HG03378 (cell line): ENCODE measurements at regions not wholly inside any gene's neighbourhood (a gene's known extent, or its start where the extent isn't known, plus 50 kb on each side); places are given as distances from the start of the nearest gene placed in this dataset.

Experiments used
- ATAC-seq: cut with Tn5 transposase; IDR thresholded peaks from one replicate; pipeline ENCODE4 v1.9.1; 2021; ENCODE audit warnings: mild to moderate bottlenecking, moderate library complexity; ENCODE audit not compliant: unreplicated experiment

DNA sequence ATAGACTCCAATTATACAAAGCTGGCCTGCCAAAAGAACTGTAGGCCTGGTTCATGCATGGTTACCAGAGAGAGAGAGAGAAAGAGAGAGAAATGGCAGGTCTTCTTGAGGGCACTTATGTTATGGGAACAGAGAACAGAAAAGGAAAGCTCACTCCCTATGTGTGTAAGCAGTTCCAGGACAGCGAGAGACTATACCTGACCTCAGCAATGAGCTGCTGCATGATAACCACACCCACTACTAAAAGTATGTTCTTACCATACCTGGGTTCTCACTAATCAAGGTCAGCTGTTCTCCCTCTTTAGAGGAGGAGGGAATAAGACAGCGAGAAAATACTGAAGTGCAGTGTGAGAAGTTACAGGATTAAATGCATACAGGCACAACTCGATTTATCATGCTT lies 583.3 kb downstream of the GBA3 start:
- ATAC-seq: no peak

DNA sequence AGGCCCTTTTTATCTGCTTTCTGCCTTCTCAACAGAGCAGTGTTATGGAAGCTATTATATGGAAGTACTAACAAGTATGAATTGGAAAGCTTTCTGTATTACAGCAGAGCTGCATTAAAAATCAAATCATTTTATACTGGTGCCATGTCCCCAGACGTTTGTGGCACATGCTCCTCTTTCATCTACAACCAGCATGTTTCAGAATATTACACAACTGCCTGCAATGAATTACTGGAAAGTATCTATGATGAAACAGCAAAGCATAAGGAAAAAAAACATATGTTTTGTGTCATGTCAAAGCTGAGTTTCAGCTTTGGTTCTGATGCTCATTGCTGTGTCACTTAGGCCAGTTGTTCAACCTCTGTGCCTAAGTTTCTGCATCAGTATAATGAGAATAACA lies 576.8 kb downstream of the GBA3 start:
- no peak for ATAC-seq

DNA sequence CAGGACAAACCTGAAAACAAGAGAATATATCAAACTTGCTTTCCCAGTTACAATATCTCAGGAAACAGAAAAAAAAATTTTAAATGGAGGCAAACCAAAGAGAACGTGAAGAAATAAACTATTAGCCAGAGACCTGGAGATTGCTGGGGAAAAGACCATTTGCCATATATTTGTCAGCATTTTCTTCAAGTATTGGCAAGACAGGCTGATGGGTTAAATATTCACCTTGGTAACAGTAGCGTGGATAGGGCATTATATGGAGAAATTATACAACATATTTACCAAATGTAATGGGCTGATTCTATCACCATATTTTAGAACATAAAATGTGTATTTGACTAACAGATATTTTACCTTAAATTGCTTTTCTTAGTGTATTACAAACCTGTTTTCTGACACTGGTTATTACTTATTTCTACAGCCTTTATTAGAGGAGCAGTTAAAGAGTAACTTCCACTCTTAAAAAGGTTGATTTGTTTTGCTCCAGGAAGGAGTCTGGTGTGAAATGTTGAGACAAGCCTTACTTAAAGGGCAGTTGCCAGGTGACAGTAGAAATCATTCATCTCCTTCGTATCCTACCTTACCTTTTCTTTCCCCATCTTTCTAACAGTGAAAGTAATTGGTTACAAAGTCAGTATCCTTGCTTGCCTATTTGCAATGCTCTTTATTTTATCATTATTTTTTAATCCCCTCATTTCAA lies 575.5 kb downstream of the GBA3 start:
- no peak for ATAC-seq

DNA sequence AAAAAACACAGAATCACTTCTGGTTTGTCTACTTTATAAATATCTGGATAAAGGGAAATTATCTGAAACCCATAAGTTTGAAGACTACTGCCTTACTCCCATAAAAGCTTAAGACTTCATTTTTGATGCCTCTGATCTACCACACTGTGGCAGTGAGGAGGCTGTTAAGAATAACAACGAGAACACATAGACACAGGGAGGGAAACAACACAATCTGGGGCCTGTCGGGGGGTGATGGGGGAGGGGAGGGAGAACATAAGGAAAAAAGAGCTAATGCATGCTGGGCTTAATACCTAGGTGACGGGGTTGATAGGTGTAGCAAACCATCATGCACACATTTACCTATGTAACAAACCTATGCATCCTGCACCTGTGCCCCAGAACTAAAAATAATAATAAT lies 573.7 kb downstream of the GBA3 start:
- ATAC-seq: no peak

DNA sequence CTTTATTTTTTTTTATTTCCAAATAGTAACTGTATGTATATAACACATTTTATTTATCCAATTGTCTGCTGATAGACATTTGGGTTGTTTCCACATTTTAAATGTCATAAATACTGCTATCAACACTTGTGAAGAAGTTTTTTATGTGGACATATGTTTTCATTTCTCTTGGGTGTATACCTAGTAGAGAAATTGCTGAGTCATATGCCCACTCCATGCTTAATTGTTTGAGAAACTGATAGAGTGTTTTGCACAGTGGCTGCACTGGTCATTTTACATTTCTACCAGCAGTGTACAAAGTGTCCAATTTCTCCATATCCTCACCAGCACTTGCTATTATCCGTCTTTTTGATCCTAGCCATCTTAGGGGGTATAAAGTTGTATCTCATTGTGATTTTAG lies 567.8 kb downstream of the GBA3 start:
- no peak for ATAC-seq

DNA sequence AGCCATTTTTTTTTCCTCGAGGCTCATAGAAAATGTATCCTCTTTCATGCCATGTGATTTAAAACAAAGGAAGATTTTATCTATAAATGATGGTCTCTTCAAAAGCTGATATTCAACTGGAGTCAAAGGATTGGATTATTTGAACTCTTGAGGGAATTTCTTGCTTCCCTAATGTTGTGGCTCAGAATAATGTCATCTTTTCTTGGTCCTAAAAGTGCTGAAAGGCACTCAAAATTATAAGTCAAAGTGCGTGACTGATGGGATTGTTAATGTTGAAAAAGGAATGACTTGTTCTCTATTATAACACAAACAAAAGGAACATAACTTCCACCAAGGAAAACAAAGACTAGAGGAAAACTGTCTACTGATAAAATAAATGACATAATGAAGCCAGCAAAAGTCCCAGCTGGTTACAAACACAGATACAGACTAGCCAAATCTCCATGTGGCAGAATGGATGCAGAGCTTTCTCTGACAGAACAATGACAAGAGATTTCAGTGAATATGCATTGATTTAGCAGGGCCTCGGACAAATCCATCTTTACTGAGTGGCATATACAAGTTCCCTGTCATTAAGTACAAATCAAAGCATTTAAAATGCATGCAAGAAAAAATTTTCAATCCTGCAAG lies 552.6 kb downstream of the GBA3 start:
- ATAC-seq: no peak

DNA sequence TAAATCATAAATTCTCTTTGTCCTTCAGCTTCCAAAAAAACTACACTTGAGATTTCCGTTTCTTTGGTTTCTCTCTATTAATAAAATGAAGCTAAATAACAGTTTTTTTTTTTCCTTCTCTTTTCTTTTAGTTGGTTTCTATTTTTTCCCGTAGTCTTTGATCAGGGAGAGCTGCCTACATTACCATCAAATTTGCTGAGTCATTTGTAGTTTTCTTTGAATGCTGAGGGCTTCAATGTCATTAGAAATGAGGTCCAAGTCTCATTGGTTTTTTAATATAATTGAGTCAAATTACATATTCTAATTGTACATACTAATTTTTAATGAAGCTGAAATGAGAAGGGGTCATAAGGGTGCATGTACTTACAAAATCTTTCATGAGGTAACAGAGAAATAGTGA lies 550.2 kb downstream of the GBA3 start:
- no peak for ATAC-seq

DNA sequence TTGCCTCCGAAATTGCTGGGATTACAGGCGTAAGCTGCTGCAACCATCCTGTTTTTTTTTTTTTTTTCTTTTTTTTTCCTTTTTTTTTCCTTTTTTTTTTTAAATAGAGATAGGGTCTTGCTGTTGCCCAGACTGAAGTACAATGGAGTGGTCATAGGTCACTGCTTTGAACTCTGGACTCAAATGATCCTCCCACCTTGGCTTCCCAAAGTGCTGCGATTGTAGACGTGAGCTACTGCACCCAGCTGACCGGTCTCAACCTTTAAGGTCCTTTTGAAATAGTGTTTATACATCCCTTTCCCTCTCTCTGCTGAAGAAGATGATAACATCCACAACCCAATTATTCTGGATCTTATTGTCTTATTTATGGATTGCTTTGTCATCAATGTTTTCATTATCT lies 548.7 kb downstream of the GBA3 start:
- no peak for ATAC-seq

DNA sequence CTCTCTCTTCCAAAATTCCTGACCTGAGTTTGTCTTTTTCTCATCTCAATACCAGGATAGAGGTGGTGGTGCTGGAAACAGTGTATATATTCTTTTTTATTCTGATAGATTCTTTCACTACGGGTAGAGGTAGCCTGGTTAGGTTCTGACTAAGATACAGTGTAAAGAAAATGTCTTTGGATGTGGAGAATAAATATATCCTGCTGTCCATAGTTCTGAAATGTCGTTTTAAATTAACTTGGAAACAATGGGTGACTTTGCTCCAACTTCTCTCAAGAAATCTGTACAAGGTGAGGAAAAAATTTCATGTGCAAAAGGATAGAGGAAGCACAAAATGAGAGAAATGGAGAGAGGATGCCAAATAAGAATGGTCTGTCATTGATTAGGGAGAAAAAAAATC lies 546.1 kb downstream of the GBA3 start:
- ATAC-seq: no peak

DNA sequence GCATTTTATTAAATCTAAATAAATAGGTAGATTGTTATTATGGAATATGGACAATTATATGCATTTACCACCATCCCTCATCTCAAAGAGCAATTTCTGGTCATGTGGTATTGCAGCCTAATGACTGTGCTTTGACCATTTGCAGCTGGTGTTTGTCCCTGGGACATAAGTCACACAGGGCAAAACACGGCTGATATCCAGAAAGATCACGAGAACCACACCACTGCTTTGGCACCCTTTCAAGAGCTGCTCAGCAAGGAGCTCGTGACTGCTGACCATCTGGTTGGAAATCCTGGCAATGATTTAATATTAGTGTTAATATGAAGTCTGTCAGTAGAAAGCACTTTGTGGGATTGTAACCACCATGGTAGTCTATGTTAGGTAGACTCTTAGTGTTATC lies 545.0 kb downstream of the GBA3 start:
- no peak for ATAC-seq

DNA sequence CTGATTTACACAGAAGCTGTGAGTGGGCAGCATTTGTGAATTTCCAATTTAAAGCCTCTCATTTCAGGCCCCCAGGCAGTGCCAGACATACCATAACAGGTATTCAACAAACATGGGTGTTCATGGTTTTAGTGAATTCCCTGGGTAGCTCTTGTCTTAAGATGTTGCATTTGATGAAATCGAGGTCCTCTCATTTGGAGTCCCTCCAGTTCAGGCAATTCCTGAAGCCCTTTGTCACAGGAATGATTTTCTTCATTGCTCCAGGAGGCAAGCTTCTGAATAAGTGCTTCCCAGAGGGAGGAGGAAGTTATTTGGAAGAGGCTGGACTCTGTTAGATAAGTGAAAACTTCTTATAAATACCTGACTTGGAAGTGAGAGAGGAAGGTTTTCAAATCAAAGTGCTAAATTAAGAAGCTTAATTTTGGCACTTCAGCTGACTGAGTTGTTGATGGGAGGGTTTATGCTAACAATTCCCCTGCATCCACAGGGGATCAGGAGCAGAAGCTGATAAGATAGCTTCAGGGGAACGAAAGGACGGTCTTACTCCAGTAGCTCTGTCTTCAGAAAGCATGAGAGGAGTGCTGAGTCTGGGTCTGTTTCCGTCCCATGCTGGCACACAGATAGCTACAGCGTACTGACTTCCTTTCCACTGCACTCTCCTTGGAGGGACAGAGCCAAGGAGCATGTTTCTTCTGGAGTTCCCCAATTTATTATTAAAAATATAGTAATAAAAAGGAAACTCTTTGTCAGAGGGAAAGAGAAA lies 543.1 kb downstream of the GBA3 start:
- no peak for ATAC-seq

DNA sequence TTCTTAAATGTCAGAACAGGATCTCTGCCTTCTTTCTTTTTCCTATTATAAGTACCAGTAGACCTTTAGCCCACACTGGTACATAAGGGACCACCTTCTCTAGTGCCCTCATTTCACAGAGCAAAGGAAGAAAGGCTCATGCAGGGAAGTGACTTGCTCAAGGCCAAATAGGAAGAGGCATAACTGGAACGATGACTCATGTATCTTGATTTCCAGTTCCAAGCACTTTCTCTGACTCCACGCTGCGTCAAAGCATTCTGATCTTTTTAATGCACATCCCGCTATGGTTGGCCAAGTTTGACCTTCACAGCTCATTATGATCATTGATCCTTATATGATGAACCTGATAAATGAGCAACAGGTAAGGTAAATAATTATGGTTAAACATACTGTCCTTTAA lies 542.0 kb downstream of the GBA3 start:
- no peak for ATAC-seq

DNA sequence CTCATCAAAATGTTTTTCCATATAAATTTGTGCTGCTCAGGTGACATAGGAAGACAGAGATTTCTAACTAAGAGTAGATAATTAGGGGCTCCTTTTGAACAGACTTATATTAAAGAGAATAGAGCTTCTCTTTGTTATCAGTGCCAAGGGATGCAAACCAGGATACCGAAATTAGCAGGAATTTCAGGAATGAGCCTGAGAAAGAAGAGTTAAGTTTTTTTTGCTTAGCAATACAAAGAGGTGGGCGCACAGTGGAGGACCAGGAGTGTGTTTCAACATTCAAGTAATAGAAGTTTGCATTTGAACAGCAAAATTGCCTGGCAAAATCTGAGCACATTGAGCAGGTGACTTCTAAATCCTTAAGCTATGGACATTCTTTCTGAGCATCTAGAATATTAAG lies 541.3 kb downstream of the GBA3 start:
- no peak for ATAC-seq

DNA sequence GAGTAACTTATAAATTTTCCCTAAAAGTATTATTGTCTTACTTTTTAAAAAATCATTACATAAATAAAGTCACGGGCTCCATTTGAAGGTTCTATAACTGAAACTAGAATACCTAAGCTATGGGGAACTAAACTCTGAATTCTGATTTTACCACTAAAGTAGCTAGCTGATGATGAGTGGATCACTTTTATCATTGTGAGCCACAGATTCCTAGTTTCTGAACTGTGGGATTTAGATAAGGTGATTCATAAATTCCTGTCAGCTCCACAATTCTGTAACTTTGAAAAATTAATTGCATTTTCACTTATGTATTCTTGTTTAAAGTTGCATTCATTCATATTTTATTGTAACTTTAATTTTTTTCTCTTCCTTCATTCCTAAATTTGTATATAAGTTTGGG lies 540.9 kb downstream of the GBA3 start:
- no peak for ATAC-seq

DNA sequence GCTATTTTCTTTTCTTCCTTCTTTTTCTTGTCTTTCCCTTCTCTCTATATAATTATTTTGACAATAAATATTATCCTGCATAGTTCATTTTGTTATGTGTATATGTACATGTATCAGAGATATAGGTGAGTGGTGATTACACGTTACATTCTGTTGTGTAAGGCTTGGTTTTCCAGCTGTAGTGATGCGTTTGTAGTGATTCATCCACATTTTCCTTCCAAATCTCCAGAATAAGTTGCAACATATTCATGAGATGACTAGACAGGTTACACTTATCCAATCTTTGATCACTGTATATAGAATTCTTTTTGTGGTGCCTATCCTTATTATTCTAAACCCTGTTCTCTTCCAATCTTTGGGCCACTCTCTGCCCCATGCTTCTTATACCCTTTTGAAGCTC lies 540.2 kb downstream of the GBA3 start:
- no peak for ATAC-seq

DNA sequence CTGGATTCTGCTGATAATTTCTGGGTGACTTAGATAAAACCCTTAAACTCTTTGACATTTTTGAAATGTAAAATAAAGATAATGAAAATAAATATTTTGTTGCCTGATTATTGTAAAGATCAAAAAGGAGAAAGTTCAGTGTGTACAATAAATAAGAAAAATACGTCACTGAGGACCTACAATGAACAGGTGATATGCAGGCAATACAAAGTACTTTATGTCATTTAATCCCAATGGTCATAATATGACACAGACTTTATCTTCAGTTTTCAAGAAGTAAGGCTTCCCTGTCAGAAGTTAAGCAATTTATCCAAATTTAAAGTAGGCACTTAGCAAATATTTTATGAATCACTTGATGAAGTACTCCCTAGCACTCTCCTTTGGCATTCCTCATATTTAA lies 532.8 kb downstream of the GBA3 start:
- ATAC-seq: no peak

DNA sequence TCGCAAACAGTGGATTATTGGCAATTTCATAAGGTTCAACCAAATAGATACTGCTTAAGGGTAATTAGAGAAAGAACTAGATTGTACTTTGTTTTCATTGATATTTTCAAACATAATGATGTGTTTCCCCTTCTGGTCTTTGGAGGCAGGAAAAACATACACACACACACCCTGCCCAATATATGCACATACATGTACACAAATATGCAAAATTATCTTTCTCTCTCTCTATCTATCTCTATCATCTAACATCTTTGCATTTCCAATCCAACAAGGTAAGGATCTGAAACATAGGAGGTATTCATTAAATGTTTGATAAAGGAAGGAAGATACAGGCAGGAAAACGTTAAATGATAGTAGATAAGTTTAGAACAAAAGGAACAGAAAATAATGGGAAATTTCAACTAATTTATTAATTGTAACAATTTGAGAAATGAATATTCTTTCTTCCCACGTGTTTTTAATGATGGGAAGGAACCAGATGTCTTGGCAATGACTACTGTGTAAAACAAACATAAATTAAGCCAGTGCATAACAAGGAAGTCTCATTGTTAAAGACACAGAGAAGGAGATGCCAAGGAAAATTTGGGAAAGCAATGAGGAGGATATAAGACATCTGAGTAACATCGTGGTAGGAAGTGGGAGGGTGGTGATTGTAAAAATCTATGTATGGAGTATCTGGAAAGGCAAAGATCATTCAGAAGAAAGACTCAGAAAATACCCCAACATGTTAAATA lies 532.1 kb downstream of the GBA3 start:
- ATAC-seq: no peak

DNA sequence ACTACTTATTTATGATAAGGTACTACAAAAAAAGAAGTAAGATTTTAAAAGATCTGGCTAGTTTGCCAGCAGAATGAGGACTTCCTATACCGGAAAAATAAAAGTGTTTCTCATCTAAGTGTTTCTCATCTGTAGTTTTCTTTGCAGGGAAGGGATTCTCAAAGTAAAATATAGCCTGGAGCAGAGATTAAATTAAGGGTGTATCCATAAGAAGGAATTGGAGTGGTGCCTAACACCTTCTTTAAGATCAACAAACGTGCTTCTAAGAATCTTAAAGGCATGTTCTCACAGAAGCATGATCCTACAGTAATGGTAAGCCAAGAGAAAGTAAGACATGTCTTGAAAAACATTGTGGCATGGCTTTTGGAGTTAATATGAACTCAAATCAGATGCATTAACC lies 528.2 kb downstream of the GBA3 start:
- ATAC-seq: no peak

DNA sequence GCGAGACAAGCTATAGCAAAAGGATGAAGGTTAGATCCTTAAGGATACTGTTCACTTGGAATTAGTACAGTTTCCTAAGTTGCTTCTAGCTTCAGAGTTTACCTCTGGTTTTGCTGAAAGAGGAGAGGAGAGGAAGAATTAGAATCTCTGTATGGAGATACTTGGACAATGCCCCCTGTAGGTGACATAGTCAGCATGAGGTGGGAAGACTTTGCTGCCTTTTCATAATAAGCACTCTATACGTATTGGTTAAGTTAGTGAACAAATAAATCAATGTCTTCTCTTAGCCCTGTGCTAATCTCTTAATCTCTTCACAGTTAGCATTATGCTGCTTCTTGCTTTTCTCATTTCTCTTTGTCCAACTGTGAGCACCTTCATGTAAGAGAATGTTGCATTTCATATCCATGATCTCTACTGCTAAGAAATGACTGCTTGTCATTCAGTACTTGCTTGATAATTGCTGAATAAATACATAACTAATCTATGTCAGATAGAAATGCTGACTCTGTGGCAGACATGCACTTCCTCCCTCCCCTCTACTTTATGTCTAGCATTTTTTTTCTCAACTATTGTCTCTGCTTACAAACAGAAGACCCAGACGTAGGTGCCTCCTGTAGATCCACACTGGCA lies 527.2 kb downstream of the GBA3 start:
- no peak for ATAC-seq

DNA sequence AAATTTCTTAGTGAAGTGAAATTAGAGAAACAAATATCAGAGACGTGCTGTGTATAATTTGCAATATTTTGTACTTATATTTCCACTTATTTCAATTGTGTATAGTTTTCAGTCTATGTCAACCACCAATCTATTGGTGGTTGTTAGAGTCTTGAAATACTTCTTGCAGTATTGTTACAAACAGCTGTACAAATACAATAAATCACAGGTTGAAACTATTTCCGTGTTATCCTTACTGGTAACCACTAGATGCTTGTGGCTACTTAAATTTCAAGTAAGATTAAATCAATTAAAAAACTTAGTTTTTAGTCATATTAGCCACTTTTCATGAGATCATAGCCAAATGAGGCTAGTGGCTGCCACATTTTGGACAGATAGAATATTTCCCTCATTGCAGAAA lies 520.5 kb downstream of the GBA3 start:
- ATAC-seq: no peak

DNA sequence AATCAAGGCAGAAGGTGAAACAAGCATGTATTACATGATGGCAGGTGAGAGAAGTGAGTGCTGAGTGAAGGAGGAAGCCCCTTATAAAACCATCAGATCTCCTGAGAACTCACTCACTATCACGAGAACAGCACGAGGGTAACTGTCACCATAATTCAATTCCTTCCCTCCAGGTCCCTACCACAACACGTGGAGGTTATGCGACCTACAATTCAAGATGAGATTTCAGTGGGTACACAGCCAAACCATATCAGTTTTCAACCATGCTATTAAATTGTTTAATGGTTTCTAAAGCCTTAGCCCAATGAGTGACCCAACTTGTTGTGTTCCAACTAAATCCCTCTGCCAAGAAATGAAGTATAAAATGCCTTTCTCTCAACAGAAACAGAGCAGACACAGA lies 519.8 kb downstream of the GBA3 start:
- ATAC-seq: no peak
